ENCODE measurements at regions not wholly inside any gene's neighbourhood (a gene's known extent, or its start where the extent isn't known, plus 50 kb on each side); places are given as distances from the start of the nearest gene placed in this dataset.

- TF ChIP-seq EZH2 (IDR thresholded peaks at IDR 0.05; ENCODE audit: insufficient read depth, low read length) (no peak), CTCF (IDR thresholded peaks at IDR 0.05; ENCODE audit: insufficient read depth, low read depth, low read length) (no peak)
Observed at GRCh38 chr2:15832849-15833680, 107.3 kb upstream of the MYCN start.

Measured in astrocyte (in vitro differentiated cells and primary cell).